Hematopoietic multipotent progenitor cell treated with erythropoietin and hydrocortisone succinate and interleukin-3 and kit ligand, for 4 days (in vitro differentiated cells): ENCODE measurements at regions not wholly inside any gene's neighbourhood (a gene's known extent, or its start where the extent isn't known, plus 50 kb on each side); places are given as distances from the start of the nearest gene placed in this dataset.

ENCODE experiments used
- DNase-seq: peaks from one replicate; pipeline ENCODE4 v3.0.0-alpha.2; 2015

DNA sequence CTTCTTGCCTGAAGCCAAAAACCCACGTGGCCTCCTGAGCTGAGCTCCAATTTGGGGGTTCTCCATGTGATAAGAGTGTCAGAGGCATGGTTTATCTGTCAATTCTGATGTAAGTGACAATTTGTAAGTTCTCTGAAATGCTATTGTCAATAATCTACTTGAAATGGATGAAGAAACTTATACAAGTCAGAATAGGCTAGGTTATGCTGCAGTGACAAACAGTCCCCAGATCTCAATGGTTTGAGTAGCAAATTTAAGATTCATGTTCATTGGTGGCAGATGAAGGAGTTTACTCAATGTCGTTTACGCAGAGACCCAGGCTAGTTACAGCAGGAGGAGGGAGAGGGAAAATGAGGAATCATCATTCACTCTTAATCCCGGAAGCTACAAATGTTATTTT lies 352.4 kb downstream of the KIF16B start:
- DNase-seq, result no peak

DNA sequence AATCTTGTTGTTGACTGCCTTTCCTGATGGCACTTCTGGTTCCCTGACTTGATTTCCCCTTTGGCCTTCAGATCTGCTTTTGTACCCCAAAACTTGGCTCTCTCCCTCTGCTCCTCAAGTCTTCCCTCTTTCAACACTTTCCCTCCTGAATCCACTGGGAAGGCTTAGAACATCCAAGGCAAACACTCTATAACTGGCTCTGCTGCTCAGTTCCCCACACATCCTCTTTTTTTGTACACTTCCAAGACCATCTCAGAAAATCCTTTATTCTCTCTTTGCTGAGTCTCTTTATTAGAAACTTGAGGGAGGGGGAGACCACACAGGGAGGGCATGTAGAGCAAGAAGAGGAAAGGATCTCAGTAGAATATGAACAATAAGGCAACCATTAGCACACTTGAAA lies 354.1 kb downstream of the KIF16B start:
- DNase-seq, result no peak

DNA sequence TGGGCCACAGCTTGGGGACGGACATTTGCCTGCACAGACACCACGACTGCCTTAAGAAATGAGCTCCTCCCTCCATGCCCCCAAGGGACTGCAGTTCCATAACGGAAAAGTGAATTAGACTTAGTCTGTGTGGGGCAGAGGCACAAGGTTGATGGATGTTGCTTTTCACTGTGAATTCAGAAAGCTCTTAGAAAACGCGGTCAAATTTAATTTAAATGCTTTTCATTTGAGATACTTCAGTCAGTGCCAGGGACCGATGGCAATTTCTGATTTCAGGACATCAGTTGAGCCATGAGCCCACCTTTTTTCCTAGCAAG lies 356.4 kb downstream of the KIF16B start:
- DNase-seq, result no peak

DNA sequence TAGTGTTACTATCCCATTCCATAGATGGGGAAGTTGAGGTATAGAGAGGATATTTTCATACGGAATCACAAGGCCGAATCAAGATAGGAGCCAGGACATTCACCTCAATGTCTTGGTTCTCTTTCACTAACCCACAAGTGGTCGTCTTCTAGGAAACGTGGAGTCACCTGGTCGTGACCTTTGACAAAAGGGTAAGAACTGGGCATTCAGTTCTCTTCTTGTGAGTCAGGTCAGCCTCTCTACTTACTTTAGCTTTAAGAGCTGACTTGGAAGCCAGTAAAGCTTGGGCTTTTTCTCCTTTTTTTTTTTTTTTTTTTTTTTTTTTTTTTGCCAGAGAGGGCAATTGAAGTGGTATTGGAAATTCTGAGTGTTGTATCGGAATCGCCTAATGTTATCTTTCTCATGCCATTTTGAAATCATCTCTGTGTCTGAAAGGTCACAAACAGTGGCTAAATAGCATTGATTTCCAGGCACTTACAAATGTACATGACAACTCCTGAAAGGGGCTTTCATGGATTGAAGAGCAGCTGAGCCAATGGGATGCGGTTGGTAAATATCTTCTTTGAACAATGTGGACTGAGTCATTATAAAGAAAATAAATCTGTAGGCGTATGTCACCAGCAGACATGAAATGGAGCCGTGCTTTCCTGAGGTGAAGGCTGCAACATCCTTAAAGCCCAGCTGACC lies 356.9 kb downstream of the KIF16B start:
- DNase-seq, result no peak

DNA sequence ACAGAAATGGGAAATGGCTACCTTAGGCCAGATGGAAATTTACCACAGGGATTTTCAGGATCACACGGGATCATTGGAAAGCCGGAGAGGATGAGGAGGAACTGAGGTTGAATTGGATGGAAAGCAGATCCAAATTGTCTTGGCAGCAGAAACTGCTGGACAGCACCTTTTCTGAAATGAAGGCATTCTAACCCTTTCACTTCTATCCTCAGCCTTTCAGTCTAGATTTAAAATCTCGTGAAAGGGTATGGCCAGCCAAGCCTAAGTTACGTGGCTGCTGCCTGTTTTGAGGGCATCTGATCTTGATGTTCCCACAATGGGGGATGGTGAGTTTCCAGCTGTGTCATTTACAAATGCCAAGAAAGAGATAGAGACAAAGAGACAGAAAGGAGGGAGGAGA lies 358.2 kb downstream of the KIF16B start:
- DNase-seq, result no peak

DNA sequence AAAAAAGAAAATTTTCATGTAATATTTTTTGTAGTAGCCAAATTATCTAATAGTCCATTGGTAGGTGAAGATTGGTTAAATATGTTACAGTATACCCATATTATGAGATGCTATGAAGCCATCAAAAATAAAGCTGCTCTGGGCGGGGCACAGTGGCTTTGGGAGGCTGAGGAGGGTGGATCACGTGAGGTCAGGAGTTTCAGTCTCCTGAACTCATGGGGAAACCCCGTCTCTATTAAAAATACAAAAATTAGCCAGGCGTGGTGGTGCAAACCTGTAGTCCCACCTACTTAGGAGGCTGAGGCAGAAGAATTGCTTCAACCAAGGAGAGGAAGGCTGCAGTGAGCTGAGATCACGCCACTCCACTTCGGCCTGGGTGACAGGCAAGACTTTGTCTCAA lies 360.5 kb downstream of the KIF16B start:
- DNase-seq, result no peak

DNA sequence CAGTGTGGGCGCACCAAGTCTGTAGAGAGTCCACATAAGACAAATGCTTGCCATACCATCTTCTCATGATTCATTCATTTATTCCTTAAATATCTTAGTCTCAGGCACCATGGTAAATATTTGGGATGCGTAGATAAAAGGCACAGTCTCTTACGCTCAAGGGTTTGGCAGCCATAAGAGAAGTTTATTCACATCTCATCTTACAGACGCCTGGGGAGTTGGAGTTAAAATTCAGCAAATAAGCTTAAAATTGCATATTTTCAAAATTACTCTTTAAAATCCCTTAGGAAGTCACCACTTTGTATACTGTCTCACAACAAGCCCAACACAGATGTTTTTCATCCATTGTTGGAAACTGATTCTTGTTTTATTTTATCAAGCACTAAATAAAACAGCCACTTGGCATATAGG lies 363.3 kb downstream of the KIF16B start:
- no peak for DNase-seq

DNA sequence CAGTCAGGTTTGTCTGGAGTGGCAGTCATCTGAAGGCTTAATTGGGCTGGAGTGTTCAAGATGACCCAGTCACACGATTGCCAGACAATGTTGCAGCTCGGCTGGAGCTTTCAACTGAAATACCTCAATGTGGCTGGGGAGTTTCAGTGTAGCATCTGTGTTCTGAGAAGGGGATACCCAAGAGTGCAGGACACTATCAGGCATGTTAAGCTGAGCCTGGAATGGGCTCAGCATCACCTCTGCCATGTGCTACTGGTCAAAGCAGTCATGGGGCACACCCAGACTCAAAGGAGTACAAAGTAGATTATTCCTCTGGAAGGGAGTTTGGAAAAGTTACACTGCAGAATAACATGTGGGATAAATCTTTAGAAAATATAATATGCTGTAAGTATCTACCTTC lies 363.9 kb downstream of the KIF16B start:
- no peak for DNase-seq

DNA sequence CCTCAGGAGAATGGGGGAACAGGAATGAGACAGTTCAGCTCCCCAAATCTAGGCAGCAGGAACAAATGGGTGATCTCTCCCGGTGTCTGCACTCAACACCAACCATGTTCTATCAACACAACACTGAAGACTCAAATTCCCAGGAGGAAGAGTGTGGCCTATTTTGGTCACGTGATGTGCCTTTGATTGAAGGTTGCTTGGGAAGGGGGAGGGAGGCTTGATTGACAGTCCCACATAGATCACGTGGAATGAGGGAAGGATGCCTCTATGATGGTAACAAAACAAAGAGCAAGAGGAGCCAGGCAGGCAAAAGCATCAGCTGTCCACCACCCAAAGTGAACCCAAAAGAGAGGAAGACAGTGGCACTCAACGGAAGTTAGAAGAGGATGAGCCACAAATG lies 364.8 kb downstream of the KIF16B start:
- DNase-seq, result no peak

DNA sequence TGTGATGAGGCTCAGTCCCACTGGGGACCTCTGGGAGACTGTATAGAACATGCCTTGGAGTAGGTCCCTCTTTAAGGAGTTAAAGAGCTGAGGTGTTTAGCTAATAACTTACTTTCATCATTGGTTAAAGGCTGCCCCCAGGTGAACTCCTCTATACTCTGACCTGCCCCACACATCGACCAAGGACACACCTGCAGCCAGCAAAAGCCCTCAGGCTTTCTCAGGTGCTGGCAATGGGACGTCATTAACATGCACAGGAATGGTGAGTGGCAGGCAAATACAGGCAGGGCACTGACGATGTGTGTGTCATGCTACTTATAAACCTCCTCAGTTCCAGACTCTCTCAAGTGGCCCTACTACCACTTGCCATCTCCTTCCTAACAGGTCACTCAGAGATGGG lies 366.4 kb downstream of the KIF16B start:
- DNase-seq, result no peak

DNA sequence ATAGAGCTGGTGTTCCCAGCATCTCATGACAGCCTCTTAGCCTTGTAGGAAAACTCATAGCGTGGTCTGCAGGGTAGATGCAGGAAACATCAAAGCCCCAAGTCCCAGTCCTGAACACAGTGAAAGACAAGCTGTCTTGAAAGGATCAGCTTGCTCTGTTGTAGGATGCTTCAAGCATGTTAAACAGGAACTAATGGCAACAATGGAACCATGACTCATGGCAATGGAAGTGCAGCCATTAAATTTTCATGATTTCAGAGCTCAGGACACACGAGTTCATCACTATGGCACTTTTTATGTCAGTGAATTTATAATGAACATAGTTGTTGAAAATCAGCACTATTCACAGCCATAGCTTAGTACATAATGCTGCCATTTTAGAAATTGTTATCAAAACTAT lies 367.7 kb downstream of the KIF16B start:
- DNase-seq, result no peak

DNA sequence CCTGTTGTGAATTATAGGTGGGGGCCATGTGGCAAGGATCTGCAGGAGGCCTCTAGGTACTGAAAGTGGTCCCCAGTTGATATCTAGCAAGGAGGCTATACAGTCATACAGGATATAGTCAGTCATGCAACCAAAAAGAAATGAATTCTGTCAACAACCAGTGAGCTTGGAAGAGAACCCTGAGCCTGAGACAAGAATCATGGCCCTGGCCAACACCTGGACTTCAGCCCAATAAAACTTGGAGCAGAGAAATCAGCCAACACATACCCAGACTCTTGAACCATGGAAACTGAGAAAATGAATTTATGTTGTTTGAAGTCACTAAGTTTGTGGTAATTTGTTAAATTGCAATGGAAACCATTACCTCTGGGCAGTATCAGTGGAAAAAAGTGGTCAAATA lies 370.2 kb downstream of the KIF16B start:
- no peak for DNase-seq

DNA sequence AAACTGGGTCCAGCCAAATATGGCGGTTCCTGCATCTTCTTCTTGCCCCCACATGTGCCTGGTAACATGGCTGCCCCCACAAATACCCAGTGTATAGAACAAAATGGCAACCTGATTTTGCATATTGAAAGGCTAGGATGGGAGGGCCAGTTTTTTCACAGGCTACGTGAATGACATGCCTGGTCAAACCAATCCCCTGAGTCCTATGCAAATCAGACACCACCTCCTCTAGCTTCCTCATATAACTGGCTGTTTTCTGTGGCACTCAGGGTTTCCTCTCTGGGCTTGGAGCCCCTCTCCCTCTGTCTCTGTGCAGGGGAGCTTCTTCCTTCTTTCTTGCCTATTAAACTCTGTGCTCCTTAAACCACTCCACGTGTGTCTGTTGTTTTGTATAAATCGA lies 372.1 kb downstream of the KIF16B start:
- DNase-seq, result no peak

DNA sequence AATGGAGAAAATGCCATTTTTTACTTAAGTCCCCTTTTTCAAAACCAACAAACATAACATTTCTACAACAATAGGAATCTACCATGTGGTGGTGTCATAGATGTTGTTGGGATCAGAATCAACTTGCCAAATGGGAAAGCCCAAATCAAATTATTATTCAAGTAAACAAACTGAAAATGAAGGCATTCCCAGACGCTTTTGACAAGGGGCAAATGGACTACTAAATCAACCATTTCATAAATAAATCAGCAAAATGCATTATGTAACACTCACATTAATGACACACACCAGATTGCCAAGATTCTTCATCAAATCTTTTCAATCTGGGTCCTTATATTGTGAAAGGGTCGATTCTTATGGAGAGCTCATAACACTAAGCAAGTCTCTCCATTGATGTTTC lies 375.6 kb downstream of the KIF16B start:
- no peak for DNase-seq

DNA sequence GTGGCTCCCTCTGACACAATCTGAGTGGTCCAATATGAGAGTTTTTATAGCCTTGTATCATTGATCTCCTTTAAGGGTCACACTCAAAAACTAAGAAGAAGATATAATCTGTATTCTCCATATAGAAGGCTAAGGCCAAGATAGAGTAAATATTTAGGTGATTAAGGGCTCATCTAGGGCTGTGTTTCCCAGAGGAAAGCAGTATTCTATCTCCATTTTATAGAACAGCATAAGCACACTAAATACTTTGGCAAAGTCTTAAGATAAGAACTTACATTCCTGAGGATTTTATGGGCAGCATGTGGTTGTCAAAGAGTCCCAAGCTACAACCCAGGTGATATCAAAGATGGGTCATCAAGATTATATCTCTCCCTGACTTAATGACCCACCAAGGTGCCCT lies 377.6 kb downstream of the KIF16B start:
- DNase-seq, result no peak

DNA sequence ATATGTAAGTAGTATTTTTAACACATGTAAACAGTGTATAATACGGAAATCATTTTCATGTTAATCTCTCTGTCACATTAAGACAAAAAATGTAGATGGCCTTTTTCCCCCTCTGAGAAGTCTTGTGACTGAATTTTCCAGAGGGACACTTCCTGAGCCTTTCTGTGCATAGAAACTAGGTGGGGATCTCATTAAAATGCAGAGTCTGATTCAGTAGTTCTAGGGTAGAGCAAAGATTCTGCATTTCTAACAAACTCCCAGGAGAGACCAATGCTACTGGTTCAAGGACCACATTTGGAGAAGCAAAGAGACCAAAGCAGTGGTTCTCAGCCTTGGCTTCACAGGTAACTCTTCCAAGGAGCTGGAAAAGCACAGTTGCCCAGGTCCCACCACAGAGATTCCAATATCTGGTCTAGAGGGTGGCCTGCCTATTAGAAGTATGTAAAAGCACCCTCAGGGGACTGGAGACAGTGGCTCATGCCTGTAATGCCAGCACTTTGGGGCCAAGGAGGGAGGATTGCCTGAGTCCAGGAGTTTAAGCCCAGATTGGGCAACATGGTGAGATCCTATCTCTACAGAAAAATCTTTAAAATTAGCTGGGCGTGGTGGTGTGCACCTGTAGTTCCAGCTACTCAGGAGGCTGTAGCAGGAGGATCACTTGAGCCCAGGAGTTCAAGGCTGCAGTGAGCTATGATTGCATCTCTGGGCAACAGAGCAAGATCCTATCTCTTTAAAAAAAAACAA lies 378.5 kb downstream of the KIF16B start:
- DNase-seq, result no peak

DNA sequence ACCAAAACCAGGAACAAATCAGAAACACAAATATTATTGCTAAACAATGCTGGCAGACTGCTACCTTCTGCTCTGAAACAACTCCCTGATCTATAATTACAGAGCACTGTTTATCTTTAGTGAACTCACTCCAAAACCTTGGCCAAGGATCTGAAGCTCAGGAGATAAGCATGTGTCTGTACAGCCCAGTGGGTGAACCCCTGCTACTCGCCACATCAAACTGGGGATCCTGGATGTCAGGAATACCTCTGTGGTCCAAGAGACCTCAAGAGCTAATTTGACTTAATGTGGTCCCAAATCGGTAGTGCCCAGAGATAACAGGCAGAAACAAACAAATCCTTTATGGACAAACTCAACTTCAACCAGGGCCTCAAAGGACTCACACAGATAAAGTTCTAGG lies 381.8 kb downstream of the KIF16B start:
- no peak for DNase-seq

DNA sequence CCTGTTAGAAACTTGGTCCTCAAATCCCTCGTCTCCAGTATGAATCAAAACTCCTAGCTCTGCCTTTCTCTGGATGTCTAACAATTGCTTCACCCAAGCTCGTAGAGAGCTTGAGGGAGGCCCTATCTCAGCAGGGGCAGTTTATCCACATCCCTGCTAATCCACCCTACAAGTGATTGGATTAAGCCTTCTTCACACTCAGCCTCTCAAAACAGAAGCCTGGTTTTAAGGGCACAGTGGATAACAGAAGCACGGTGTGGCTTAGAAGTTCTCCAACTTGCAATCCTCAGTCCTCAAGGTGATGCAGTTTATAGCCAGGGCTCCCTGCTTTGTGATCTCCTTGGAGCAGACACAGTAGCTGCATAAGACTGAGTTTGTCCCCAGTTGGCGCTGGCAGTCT lies 383.9 kb downstream of the KIF16B start:
- DNase-seq, result no peak

DNA sequence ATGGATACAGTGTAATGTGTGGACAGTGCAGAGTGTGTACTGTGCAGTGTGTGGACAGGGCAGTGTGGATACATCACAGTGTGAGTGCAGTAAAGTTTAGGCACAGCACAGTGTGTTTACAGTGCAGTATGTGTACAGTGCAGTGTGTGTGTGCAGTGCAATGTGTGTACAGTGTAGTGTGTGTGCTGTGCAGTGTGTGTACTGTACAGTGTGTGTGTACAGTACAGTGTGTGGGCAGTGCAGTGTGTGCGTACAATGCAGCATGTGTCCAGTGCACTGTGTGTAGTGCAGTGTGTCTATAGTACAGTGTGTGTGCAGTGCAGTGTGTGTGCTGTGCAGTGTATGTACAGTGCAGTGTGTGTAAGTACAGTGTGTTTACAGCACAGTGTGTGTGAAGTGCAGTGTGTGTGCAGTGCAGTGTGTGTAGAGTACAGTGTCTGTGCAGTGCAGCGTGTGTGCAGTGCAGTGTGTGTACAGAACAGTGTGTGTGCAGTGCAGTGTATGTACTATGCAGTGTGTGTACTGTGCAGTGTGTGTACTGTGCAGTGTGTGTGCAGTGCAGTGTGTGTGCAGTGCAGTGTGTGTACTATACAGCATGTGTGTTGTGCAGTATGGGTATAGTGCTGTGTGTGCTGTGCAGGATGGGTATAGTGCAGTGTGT lies 385.2 kb downstream of the KIF16B start:
- no peak for DNase-seq

DNA sequence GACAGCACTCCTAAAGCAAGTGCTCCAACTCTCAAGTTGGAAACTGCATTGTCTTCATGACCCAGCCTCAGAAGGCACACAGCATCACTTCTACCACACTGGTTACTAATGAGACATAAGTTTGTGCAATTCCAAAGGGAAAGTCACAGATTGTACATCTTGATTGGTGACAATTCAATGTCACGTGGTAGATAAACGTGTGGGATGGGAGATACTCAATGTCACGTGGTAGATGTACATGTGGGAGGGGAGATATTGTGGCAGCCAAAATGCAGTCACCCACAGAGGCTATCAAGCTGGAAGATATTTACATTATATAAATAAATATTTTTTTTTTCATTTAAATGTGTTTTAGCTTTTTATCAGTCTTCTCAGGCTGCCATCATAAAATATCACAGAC lies 393.3 kb downstream of the KIF16B start:
- DNase-seq, result no peak

DNA sequence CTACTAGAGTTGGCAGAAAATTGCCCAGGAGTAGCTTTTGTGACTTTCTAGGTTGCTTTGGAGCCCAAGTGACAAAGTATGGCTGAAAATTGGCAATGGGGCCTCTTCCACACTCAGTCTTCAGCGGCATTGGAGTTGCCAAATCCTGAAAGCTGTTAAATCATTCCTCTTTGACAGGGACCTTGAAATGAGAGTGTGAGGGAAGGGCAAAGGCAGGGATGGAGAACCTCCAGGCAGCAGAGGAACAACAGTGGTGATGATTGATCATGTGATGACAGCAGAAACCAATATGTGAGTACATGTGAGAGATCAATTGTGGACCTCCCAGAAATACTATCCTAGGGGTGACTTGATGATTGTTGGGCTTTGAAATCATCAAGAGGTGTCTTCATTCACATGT lies 393.9 kb downstream of the KIF16B start:
- no peak for DNase-seq

DNA sequence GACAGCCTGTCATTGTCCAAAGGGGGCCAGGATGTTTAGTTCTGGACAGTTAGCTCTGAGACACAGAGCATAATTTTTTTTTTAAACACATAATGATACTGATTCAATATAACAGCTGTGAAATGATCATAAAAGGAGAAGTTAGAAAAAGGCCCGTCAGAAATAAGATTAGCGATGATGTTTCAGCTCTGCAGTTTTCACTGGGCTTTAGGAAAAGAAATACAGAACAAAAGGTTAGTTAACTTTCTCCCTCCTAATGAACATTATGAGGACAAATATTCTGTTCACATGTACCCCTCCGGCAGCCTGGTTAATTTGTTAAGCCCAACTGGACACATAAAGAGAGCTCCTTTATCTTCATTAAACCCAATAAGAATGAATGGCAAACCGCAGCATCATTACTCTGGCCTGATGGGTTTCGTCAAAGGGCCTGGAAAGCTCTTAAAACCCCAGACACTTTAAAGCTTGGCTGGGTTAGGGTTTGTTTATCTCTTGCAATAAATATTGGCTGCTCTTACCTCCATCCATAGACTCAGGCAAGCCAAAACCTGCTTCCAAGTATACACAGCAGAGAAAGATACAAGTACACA lies 394.6 kb downstream of the KIF16B start:
- DNase-seq, result no peak

DNA sequence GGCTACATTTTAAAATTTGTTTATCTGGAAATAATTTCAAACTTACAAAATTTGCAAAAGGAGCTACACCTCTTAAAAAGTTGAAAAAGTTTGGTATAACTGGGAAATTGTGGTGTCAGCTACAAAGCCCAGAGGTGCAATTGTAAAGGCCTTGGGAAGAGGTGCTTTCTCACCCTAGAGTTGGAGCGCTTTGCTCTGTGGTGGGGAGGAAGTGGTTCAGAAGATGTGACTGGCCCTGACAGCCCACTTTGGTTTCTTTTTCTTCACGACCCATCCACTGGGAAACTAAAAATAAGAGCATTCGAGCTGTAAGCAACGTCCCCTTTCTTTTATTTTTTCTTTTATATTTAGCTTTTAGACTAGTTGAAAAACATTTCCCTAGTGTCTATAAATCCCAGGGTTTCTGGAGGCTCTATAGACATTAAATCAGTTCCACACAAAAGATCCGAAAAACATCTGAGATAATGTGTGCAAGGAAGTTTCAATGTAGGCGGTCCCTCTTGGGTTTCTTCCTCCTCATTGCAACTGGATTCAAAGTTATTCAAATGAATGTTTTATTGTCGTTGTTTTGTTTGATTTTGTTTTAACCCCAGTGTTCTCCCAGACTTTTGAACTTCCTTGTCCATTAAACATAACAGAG lies 397.8 kb downstream of the KIF16B start:
- peak; percentile 5 for DNase-seq

DNA sequence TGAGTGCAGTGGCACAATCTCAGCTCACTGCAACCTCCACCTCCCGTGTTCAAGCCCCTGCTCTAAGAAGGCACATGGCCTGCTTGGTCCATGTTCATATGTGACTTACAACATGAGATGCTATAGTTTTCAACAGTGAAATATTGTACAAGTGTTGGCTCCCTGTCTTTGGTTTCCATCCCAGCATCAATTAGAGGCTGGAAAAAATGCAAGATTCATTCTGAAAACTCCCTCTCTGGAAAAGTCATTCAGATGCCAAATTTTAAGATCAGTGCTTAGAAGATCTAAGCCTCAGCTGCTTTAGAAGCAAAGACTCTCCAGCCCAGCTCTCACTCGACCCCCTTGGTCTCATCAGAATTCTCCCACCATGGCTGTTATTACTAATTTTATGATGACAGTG lies 398.9 kb downstream of the KIF16B start:
- no peak for DNase-seq
